ENCODE measurements at regions not wholly inside any gene's neighbourhood (a gene's known extent, or its start where the extent isn't known, plus 50 kb on each side); places are given as distances from the start of the nearest gene placed in this dataset.

DNA sequence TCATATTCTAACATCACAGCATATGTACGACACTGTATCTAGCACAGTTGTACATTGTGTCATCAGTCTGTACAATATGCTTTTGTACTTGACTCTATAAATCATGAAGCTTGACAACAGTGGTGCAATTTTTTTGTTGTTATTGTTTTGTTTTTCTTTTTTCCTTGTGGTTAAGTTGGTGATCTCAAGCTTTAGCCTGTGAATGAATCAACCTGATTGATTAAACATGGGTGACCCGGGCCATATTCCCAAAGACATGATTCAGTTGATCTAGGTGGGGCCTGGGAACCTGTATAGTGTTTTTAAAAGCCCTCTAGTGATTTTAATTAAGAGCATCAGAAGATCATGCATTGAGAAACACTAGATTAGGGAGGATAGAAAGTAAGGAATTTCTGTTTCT lies 101.8 kb upstream of the AADACL2 start:
- no peak overlapping the region for H3K27ac ChIP-seq (replicated peaks in 1 of 4)
- no peaks in the 10 kb centered on the region for H3K27me3 ChIP-seq
- TF ChIP-seq POLR2AphosphoS5 (IDR thresholded peaks at IDR 0.05) (no peak), EP300 (IDR thresholded peaks at IDR 0.05) (no peak), POLR2A (IDR thresholded peaks at IDR 0.05; ENCODE audit: low read depth) (no peak)
- TF ChIP-seq, protein P1, sequence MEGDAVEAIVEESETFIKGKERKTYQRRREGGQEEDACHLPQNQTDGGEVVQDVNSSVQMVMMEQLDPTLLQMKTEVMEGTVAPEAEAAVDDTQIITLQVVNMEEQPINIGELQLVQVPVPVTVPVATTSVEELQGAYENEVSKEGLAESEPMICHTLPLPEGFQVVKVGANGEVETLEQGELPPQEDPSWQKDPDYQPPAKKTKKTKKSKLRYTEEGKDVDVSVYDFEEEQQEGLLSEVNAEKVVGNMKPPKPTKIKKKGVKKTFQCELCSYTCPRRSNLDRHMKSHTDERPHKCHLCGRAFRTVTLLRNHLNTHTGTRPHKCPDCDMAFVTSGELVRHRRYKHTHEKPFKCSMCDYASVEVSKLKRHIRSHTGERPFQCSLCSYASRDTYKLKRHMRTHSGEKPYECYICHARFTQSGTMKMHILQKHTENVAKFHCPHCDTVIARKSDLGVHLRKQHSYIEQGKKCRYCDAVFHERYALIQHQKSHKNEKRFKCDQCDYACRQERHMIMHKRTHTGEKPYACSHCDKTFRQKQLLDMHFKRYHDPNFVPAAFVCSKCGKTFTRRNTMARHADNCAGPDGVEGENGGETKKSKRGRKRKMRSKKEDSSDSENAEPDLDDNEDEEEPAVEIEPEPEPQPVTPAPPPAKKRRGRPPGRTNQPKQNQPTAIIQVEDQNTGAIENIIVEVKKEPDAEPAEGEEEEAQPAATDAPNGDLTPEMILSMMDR (IDR thresholded peaks at IDR 0.05): no peak
- no peaks in the 10 kb centered on the region for H3K9me3 ChIP-seq
- intact Hi-C loops (cut with DNase I): no loop called here
- no peaks in the 10 kb centered on the region for H3K36me3 ChIP-seq
- no peak overlapping the region for H3K4me3 ChIP-seq
- WGBS: 78% methylated on average over 2 of the region's 2 CpGs
- DNase-seq (ENCODE audit: extremely low spot score): no peak
- H3K4me1 ChIP-seq: peaks cover 0 to 8% (median 7%) of the 10 kb centered on the region in 4 donors

DNA sequence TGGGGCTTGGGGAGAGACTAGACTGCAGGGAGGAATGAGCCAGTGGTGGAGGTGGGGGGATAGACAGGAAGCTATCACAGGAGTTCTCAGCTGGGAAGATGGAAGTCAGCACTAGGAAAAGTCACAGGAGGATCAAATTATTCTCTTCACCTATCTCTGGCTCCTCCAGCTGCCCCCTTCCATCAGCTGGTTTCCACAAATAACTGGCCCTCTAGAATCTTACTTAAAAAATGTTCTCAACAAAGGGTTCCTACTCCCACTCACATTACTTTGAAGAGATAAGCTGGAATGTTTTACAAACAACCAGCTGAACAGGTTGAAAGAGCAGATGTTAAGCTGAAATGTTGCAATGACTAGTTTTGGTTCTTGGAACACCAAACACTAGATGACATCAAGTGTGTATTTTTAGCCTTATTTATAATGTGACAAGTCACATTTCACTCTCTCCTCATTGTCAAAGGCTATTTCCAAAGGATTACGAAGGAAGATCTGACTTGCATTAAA lies 102.7 kb upstream of the AADACL2 start:
- no peak overlapping the region for H3K4me3 ChIP-seq
- 50% methylated on average over 1 of the region's 1 CpG for WGBS
- peaks cover 0 to 8% (median 7%) of the 10 kb centered on the region in 4 donors for H3K4me1 ChIP-seq
- H3K27me3 ChIP-seq: no peaks in the 10 kb centered on the region
- intact Hi-C loops (cut with DNase I): no loop called here
- DNase-seq (ENCODE audit: extremely low spot score): no peak
- H3K27ac ChIP-seq (replicated peaks in 1 of 4): peak overlapping the region in 2 of 4 donors; percentile 31 to 34
- no peaks in the 10 kb centered on the region for H3K36me3 ChIP-seq
- TF ChIP-seq EP300 (IDR thresholded peaks at IDR 0.05): no peak
- TF ChIP-seq POLR2AphosphoS5 (IDR thresholded peaks at IDR 0.05): peak in 1 of 2 donors; percentile 36
- TF ChIP-seq, protein P1 (IDR thresholded peaks at IDR 0.05): no peak
- no peak for TF ChIP-seq POLR2A (IDR thresholded peaks at IDR 0.05; ENCODE audit: low read depth)
- no peaks in the 10 kb centered on the region for H3K9me3 ChIP-seq

GRCh38 chr3:151630035-151630434 lies 103.7 kb upstream of the AADACL2 start:
- Histone ChIP-seq H3K27ac (replicated peaks in 1 of 4) (no peak overlapping the region), H3K4me1 (peaks cover 0 to 8% (median 7%) of the 10 kb centered on the region in 4 donors), H3K27me3 (no peaks in the 10 kb centered on the region), H3K9me3 (no peaks in the 10 kb centered on the region), H3K36me3 (no peaks in the 10 kb centered on the region), H3K4me3 (no peak overlapping the region)
- intact Hi-C loops (cut with DNase I): no loop called here
- TF ChIP-seq, protein P1 (IDR thresholded peaks at IDR 0.05): no peak
- TF ChIP-seq POLR2AphosphoS5 (IDR thresholded peaks at IDR 0.05) (no peak), EP300 (IDR thresholded peaks at IDR 0.05) (no peak), POLR2A (IDR thresholded peaks at IDR 0.05; ENCODE audit: low read depth) (no peak)
- no peak for DNase-seq (ENCODE audit: extremely low spot score)
- WGBS: 65% methylated on average over 3 of the region's 3 CpGs

DNA sequence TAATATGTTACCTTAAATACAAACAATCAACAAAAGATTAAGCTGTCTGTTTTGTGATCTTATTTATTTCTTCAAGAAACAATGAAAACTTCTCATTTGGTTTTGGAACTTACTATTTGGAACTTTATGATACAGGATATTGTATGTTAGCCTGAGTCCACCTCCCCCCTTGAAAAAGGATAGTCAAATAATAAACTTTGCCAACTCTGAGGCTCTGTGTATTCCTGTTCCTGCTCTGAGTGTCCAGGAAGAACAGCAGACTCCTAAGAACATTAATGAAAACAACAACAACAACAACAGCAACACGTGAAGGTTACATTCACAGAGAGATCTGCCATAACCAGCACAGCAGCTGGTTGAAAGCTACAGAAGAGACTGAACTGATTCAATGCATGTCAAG lies 108.1 kb upstream of the AADACL2 start:
- no peaks in the 10 kb centered on the region for H3K9me3 ChIP-seq
- no peak for DNase-seq (ENCODE audit: extremely low spot score)
- H3K36me3 ChIP-seq: no peaks in the 10 kb centered on the region
- 69% methylated on average over 1 of the region's 1 CpG for WGBS
- TF ChIP-seq EP300 (IDR thresholded peaks at IDR 0.05) (no peak), POLR2AphosphoS5 (IDR thresholded peaks at IDR 0.05) (no peak), POLR2A (IDR thresholded peaks at IDR 0.05; ENCODE audit: low read depth) (no peak)
- TF ChIP-seq, protein P1 (IDR thresholded peaks at IDR 0.05): no peak
- intact Hi-C loops (cut with DNase I): no loop called here
- H3K4me1 ChIP-seq: no peaks in the 10 kb centered on the region
- H3K4me3 ChIP-seq: no peak overlapping the region
- H3K27me3 ChIP-seq: no peaks in the 10 kb centered on the region
- H3K27ac ChIP-seq (replicated peaks in 1 of 4): no peak overlapping the region

DNA sequence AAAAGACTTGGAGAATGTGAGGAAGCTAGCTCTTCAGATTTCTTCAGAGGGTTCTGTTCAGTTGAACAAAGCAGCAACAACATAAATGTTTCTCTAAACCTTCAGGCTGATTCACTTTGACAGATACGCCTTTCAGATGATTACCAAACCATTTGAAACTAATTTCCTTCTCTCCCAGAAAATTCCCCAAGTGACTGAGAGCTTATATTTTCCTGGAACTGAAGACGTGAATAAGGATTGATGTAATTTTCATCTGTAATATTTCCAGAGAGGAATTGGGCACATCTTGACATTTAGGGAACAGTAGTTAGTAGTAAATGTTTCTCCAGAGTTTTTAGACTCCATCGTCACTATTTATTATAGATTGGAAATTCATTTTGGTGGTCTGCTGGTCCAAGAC lies 108.6 kb upstream of the AADACL2 start:
- intact Hi-C loops (cut with DNase I): no loop called here
- TF ChIP-seq EP300 (IDR thresholded peaks at IDR 0.05): no peak
- TF ChIP-seq, protein P1 (IDR thresholded peaks at IDR 0.05): no peak
- TF ChIP-seq POLR2AphosphoS5 (IDR thresholded peaks at IDR 0.05): no peak
- TF ChIP-seq POLR2A (IDR thresholded peaks at IDR 0.05; ENCODE audit: low read depth): no peak
- Histone ChIP-seq H3K4me1 (no peaks in the 10 kb centered on the region), H3K9me3 (no peaks in the 10 kb centered on the region), H3K27ac (replicated peaks in 1 of 4) (no peak overlapping the region), H3K27me3 (no peaks in the 10 kb centered on the region), H3K4me3 (no peak overlapping the region), H3K36me3 (no peaks in the 10 kb centered on the region)
- no peak for DNase-seq (ENCODE audit: extremely low spot score)
- 78% methylated on average over 3 of the region's 3 CpGs for WGBS
